K562 (cell line): ENCODE measurements at regions not wholly inside any gene's neighbourhood (a gene's known extent, or its start where the extent isn't known, plus 50 kb on each side); places are given as distances from the start of the nearest gene placed in this dataset. TPM values are rescaled to one million over a fixed set of nuclear protein-coding genes. Genes with fewer than 3 reads are reported as not detected.

ENCODE experiments used
- small RNA-seq: library from RNA; depleted of rRNA; stranded (forward); fragments of <200 nt; gene quantifications from one replicate; pipeline ENCODE3, GENCODE V24; 2014

Small RNA genes lying in the stretch of these regions (small RNA-seq; reads per million reads assigned to genes)
- not detected for gene AC068135.1
- not detected for gene AC074290.1
- not detected for gene RF00017
- gene RF00273, result not detected
- gene RNU6-169P, result not detected
